ENCODE measurements at regions not wholly inside any gene's neighbourhood (a gene's known extent, or its start where the extent isn't known, plus 50 kb on each side); places are given as distances from the start of the nearest gene placed in this dataset.

DNA sequence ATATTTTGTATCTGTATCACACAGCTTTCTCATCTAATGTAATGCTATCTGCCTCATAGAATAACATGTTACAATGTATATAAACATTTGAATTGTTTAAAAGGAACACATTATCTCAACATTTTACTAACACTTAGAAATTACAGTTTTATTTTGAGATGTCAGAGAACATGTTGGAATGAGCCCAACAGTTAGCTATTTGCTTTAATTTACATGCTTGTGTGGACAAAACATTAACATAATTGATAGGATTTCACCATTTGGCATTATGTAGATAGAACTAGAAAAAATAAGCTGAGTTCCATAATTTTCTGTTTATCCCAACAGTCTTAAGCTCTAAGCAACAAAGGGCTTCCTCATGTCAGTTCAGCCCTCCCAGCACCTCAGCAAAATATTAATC is 330.9 kb downstream of the LMBRD1 start:
- TF ChIP-seq EZH2 (IDR thresholded peaks at IDR 0.05) (no peak), POLR2AphosphoS5 (IDR thresholded peaks at IDR 0.05; ENCODE audit: borderline replicate concordance, low read depth, low read length) (no peak)

Data from SK-N-MC (cell line).